GM18517 (cell line): ENCODE measurements at regions not wholly inside any gene's neighbourhood (a gene's known extent, or its start where the extent isn't known, plus 50 kb on each side); places are given as distances from the start of the nearest gene placed in this dataset.

Source experiments
- ATAC-seq: cut with Tn5 transposase; IDR thresholded peaks from one replicate; pipeline ENCODE4 v1.9.1; 2021; ENCODE audit warnings: mild to moderate bottlenecking, moderate library complexity; ENCODE audit not compliant: unreplicated experiment

- ATAC-seq = no peak
Observed at GRCh38 chr13:50299546-50300249, 284.5 kb downstream of the KCNRG start.

GRCh38 chr13:50303963-50304721 lies 288.9 kb downstream of the KCNRG start:
- ATAC-seq = no peak

DNA sequence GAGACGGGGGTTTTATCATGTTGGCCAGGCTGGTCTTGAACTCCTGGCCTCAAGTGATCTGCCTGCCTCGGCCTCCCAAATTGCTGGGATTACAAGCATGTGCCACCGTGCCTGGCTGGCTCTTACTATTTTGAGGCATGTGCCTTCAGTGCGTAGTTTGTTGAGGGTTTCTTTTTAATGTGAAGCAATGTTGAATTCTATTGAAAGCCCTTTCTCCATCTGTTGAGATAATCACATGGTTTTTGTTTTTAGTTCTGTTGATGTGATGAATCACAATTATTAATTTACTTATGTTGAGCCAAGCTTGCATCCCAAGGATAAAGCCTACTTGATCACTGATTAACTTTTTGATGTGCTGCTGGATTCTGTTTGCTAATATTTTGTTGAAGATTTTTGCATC lies 290.9 kb downstream of the KCNRG start:
- no peak for ATAC-seq

DNA sequence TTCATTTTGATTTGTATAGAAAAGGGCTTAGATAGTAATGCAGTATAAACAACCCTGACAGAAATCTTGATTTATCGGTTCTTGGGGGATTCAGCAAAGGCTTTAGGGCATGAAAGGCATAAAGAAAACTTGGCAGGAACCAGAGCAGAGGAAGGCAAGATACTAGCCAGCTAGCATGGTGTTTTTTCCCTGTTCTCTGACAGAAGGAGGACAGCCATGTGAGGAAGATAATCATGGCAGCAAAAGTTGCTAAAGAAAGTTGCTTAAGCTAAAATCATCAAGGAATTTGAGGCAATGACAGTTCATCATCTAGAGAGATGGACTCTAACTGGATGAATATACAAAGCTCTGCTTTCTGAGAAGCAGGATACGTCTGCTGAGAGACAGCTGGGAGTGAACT lies 294.1 kb downstream of the KCNRG start:
- no peak for ATAC-seq

GRCh38 chr13:50309882-50310594 lies 294.8 kb downstream of the KCNRG start:
- no peak for ATAC-seq

DNA sequence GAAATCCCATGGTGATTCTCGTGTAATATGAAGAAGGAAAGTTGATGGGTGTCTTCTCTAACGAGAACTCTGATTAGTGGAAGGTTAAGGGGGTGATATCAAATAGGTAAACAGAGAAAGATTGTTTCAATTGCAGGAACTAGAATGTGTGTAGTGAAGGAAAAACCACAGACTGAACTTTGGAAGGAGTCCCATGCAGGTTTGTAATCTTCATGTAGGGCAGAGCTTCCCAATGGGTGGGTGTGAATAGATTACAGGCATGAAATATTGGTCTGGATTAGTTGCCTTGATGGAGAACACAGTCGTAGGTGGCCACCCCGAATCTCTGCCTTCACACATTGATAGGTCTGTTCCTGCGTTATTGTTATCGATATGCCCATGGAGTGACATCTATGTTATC lies 295.5 kb downstream of the KCNRG start:
- ATAC-seq = no peak

- ATAC-seq = no peak
Observed at GRCh38 chr13:50318887-50319286, 303.6 kb downstream of the KCNRG start.

GRCh38 chr13:50319635-50320255 lies 304.5 kb downstream of the KCNRG start:
- ATAC-seq = no peak

GRCh38 chr13:50320271-50320862 lies 305.1 kb downstream of the KCNRG start:
- ATAC-seq = no peak

- no peak for ATAC-seq
Observed at GRCh38 chr13:50322006-50322405, 306.8 kb downstream of the KCNRG start.

DNA sequence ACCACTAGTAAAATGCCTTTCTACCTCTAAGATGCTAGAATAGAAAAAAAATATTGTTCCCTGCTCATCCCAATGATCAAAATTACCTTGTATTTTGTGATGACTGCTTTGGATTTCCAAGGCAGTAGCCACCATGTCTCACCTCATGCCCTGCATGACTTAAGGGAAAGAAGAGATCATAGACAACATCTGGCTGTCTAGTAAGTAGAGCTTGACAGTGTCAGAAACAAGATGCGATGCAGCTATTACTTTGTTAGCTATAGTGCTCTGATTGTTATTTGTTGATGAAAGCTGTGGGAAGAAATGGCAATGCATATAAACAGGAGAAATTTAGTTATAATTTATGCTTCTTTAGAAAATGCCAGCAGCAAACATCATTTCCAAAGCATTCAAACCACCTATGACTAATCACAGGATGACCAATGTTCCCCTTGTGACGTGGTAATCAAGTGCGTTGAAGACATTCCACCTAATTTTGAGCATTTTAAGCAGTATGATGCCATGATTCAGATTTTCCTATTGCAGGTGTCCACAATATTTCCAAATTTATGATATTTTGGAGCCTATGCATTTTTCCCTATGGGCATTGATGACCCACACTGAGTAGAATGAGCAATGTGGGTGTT lies 308.3 kb downstream of the KCNRG start:
- no peak for ATAC-seq

DNA sequence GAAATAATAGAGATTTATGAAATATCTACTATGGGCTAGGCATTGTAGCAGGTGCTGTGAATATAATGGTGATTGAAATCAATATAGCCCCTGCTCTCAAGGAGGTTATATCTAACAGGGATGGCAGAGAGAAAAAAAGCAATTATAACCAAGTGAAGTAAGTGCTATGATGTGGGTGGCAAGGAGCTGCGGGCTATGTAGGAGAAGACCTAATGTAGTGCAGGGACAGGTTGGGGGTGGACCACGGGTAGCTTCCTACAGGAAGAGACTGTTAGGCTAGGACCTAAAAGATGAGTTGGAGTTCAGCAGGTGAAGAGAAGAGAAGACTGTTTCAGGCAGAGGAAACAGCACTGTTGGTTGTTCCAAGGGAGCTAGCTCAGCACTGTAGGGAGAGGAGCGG lies 311.0 kb downstream of the KCNRG start:
- ATAC-seq = no peak

DNA sequence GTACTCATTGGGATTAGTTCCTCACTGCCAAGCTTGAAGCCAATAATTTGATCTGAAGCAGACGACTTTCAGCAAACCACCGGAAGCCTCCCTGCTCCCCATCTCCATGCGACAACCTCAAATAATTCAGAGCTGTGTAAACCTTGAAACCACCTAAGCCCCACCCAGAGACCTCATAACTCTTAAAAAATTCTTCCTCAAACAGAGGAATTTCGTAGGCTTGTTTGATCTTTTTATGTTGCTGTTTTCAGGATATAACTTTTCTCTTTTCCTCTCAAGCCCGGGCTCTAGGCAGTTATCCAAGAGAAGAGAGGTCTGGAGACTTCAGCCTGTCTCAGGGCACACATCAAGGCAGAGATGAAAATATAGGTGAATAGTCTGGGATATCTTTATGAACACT lies 311.6 kb downstream of the KCNRG start:
- ATAC-seq = no peak

GRCh38 chr13:50334115-50334778 lies 319.0 kb downstream of the KCNRG start:
- no peak for ATAC-seq

DNA sequence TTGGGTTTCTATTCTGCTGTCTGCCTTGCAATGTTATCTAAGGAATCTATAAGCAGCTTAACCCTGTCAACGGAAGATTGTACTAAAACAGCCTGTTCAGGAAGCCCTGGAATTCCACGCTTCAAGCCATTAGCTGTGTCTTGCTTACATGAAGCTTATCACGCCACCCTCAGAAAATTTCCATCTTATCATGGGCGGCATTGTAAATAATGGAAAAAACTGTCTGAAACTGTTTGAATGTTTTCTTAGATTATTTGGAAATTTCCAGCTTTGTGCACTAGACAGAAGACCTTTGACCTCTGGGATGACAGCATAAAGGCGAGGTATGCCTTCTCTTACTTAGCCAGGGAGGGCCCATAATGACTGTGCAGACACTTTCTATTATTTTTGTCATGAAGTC lies 319.7 kb downstream of the KCNRG start:
- ATAC-seq = no peak

- ATAC-seq = no peak
Observed at GRCh38 chr13:50339271-50339670, 324.0 kb downstream of the KCNRG start.

DNA sequence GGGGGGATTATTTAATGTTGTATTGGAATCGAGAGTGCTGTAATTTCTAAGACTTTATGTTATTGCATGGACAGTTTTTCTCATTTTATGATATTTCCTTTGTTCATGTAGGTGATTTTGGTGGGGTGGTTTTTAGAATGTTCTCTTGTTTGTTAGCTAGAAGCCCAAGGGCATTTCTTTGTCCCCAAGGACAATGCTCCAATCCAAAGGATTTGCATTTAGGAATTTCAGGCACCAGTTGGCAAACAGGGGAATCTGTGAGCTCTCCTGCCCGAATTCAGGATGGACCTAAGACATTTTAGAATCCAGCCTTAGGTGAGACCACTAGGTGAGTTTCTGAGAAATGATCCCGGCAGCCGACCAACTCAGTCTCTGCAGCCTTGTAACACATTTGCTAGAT lies 324.9 kb downstream of the KCNRG start:
- ATAC-seq = no peak

DNA sequence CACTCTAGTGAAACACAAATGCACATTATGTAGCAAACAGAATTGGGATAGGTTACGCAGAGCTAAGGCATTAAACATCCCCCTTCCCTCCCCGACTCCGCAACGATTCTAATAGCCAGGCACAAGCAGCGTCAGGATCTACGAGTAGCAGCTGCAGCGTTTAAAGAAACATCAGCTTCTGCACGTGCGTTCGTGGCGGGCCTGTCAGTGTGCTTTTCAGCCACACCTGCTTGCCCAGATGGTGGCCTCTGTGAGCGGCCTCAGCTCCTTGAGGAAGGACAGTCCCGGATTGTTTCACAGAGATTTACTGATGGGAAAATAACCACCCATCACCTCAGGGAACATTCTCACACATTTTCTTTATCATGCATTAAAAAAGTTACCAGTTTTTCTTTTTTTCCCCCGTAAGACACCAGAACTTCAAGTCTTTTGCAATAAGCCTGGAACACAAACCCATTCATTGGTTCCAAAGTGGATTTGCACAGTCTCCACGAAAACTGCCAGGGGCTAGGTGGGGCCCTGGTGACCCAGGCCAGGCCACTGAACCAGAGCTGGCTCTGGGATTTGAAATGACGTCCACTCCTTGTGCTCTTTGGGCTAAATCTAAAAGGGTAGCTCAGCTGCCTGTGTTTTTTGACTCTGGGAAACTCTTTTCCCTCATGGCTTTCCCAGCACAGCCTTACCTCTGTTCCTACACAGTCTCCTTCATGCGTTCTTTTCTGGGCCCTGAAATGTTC lies 325.5 kb downstream of the KCNRG start:
- ATAC-seq = no peak

DNA sequence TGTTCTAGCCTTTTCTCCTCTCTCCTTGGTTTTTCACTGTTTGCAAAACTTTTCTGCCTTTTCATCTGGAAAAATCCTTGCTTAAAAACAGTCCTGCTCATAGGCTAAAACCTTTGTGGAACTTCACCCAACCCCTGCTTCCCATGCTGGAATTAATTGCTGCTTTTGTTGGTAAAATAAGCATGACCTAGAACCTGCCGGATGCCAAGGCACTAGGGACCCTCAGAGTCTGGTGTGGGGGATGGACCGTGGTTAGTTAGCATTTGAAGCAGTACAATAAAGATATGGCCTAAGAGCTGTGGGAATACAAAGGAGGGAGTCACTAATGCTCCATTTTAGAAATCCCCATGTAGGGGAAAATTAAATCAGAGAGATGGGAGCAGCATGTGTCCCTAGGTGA lies 326.3 kb downstream of the KCNRG start:
- no peak for ATAC-seq
